Hematopoietic multipotent progenitor cell treated with erythropoietin and hydrocortisone succinate and interleukin-3 and kit ligand, for 6 days (in vitro differentiated cells): ENCODE measurements at regions not wholly inside any gene's neighbourhood (a gene's known extent, or its start where the extent isn't known, plus 50 kb on each side); places are given as distances from the start of the nearest gene placed in this dataset.

Experiments
- DNase-seq: peaks from one replicate; pipeline ENCODE4 v3.0.0-alpha.2; 2015

GRCh38 chr21:35635261-35635660, 425.1 kb downstream of the SETD4 start:
- DNase-seq = no peak

DNA sequence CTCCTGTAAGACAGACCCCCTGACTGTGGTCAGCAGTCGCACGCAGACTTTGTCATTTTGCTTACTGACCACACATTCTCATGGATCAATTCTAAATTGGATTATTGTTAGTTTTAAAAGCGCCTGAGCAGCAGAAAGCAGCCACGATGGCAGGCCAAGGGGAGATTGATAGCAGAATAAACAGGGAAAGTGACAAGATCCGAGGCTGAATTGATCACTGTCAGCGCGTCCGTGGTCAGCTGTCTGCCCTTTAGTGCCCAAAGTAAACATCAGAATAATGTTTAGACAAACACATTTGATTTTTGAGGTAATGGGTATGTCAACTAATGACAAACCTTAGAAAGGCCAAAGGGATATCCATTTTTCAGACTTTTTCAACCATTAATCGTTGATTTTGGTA, 426.8 kb downstream of the SETD4 start:
- DNase-seq = no peak

- no peak for DNase-seq
These were observed 427.6 kb downstream of the SETD4 start for GRCh38 chr21:35632711-35633110.

GRCh38 chr21:35628316-35628715, 432.0 kb downstream of the SETD4 start:
- DNase-seq = no peak

DNA sequence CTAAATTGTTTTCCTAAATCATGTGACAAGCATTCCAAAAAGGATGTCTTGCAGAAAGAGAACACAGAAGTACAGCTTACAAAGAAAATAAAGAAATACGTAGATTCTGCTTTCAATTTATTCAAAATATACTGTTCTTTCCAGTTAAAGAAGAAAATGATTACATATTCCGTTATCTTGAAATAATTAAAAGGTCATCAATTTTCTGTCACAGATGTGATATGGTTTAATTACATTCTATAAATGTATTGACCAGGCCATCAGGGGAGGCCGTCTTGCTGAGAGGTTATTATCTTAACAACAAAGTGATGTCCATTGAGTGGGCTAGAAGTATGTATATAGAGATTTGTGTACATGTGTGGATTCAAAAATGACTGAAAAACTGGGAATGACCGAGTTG, 432.9 kb downstream of the SETD4 start:
- no peak for DNase-seq

GRCh38 chr21:35625576-35625975, 434.8 kb downstream of the SETD4 start:
- no peak for DNase-seq

GRCh38 chr21:35624901-35625300, 435.4 kb downstream of the SETD4 start:
- no peak for DNase-seq

GRCh38 chr21:35622612-35623011, 437.7 kb downstream of the SETD4 start:
- DNase-seq = no peak

GRCh38 chr21:35619184-35619583, 441.1 kb downstream of the SETD4 start:
- DNase-seq = no peak

- DNase-seq = no peak
These were observed 442.8 kb downstream of the SETD4 start for GRCh38 chr21:35617491-35617890.

DNA sequence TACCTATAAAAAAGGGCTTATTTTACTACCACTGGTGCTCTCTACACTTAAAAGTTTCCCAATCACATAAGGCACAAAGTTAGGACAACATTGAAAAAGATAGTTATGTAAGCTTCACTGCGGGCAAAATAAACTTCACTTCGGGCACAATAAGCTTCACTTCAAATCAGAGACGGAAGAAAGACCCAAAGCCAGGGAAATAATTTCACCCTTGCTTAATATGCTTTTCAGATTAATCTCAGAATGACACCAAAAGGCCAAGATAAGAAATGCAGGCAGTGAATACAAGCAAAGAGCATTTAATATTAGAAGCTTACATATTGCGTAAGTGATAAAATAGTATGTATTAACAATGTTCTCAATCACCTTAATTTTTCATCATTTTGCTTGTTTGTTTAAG, 444.2 kb downstream of the SETD4 start:
- DNase-seq = peak; percentile 60

- peak; percentile 5 for DNase-seq
These were observed 445.0 kb downstream of the SETD4 start for GRCh38 chr21:35615325-35615724.

GRCh38 chr21:35614396-35614921, 445.9 kb downstream of the SETD4 start:
- DNase-seq = peak; percentile 34

DNA sequence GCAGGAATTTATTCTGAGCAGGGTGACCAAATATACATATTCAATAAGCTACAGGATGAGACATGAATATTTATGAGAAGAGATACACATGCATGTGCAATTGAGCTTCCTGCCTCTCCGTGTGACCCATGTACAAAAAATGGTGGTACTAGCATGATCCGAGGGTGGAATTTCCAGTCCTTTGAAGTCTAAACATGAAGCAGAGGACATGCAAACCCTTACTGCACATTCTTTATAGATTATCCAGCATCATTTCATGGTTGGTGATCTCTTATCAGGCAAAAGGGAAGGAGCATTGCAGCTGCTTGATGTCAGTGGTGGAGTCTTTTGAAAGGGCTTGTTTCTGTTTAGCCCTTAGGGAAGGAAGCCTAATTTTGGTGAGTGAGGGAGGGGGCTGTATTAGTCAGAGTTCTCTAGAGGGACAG, 448.6 kb downstream of the SETD4 start:
- no peak for DNase-seq

DNA sequence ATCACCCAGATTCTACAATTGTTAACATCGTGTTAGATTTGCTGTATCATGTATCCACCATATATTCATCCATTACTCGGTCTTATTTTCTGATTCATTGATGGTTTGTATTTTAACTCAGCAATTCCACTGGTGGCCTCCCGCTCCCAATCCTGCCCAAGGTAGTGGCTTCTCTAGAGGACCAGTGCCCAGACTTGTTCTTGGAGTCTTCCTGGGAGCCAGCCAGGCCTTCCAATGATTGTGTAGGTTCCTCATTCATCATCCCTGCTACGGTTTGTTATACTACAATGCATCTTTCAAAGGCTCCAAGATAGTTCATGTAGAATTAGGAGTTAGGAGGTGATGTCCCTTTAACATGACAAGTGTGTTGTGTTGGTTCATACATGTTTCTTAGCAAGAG, 451.1 kb downstream of the SETD4 start:
- DNase-seq = no peak

GRCh38 chr21:35607406-35607805, 452.9 kb downstream of the SETD4 start:
- no peak for DNase-seq

- DNase-seq = no peak
These were observed 453.7 kb downstream of the SETD4 start for GRCh38 chr21:35606578-35606977.

GRCh38 chr21:35606146-35606545, 454.2 kb downstream of the SETD4 start:
- DNase-seq = peak; percentile 11

DNA sequence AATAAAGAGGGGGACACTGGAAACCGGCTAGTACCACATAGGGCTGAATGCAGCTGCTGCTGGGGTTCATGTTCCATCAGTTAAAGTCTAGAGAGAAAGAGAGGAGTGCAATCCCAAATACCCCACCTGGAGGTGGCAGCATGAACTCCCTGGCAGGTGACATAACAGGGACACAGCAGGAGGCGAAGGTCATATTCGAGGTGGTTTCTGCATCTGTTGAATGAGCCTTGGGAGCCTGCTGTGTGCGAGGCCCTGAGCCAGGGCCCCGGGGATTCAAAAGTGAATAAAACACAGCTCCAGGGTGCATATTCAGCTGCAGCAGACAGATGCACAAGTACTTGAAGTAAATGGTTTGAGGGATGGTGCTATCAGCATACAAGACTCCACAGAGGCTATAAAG, 456.8 kb downstream of the SETD4 start:
- no peak for DNase-seq

GRCh38 chr21:35602811-35603362, 457.4 kb downstream of the SETD4 start:
- DNase-seq = no peak

GRCh38 chr21:35601211-35601610, 459.1 kb downstream of the SETD4 start:
- DNase-seq = no peak

GRCh38 chr21:35599164-35599563, 461.2 kb downstream of the SETD4 start:
- DNase-seq = no peak

GRCh38 chr21:35597750-35598339, 462.5 kb downstream of the SETD4 start:
- DNase-seq = no peak

DNA sequence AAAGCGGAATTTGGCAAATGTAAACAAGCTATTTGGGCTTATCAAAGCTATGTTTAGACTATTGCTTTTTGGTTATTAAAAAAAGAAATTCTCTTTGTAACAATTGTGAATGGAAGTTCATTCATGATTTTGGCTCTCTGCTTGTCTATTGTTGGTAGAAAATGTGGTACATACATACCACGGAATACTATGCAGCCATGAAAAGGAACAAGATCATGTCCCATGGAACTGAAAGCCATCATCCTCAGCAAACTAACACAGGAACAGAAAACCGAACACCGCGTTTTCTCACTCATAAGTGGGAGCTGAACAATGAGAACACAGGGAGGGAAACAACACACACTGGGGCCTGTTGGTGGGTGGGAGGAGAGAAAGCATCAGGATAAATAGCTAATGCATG, 465.4 kb downstream of the SETD4 start:
- no peak for DNase-seq

- DNase-seq = no peak
These were observed 467.3 kb downstream of the SETD4 start for GRCh38 chr21:35593000-35593502.
